ENCODE measurements at regions not wholly inside any gene's neighbourhood (a gene's known extent, or its start where the extent isn't known, plus 50 kb on each side); places are given as distances from the start of the nearest gene placed in this dataset.

GRCh38 chr6:105896052-105896820 lies 189.9 kb upstream of the PRDM1 start:
- TF ChIP-seq ZBTB1 (tag by site-specific recombination; IDR thresholded peaks at IDR 0.05) (no peak), ZNF529 (tag by site-specific recombination; IDR thresholded peaks at IDR 0.05; ENCODE audit: insufficient replicate concordance) (no peak), TCF7L2 (IDR thresholded peaks at IDR 0.05; ENCODE audit: borderline replicate concordance, low read depth, low read length) (no peak), ZNF362 (tag by site-specific recombination; IDR thresholded peaks at IDR 0.05) (no peak), ZNF747 (tag by site-specific recombination; IDR thresholded peaks at IDR 0.05) (no peak), ZNF660 (tag by site-specific recombination; IDR thresholded peaks at IDR 0.05) (no peak), ZNF843 (tag by site-specific recombination; IDR thresholded peaks at IDR 0.05) (no peak)
- TF ChIP-seq, protein P1, sequence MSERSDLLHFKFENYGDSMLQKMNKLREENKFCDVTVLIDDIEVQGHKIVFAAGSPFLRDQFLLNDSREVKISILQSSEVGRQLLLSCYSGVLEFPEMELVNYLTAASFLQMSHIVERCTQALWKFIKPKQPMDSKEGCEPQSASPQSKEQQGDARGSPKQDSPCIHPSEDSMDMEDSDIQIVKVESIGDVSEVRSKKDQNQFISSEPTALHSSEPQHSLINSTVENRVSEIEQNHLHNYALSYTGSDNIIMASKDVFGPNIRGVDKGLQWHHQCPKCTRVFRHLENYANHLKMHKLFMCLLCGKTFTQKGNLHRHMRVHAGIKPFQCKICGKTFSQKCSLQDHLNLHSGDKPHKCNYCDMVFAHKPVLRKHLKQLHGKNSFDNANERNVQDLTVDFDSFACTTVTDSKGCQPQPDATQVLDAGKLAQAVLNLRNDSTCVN (tag by site-specific recombination; optimal IDR thresholded peaks at IDR 0.05) = no peak
- POLR2A ChIA-PET = no interaction called here
- H3K36me3 ChIP-seq (ENCODE audit: control insufficient read depth in 2 of 2, insufficient read depth in 1 of 2, low read length in 2 of 2) = no peaks in the 10 kb centered on the region
- no peak overlapping the region for H3K27ac ChIP-seq (ENCODE audit: extremely low read depth, low read depth, low read length)
- no peak overlapping the region for H3K4me3 ChIP-seq (ENCODE audit: low read depth, low read length)
- CTCF ChIA-PET = no interaction called here
- H3K4me1 ChIP-seq (ENCODE audit: control insufficient read depth, insufficient read depth, low read length) = no peaks in the 10 kb centered on the region
- no peaks in the 10 kb centered on the region for H3K9me3 ChIP-seq (ENCODE audit: control insufficient read depth, insufficient read depth, low read depth, low read length)

DNA sequence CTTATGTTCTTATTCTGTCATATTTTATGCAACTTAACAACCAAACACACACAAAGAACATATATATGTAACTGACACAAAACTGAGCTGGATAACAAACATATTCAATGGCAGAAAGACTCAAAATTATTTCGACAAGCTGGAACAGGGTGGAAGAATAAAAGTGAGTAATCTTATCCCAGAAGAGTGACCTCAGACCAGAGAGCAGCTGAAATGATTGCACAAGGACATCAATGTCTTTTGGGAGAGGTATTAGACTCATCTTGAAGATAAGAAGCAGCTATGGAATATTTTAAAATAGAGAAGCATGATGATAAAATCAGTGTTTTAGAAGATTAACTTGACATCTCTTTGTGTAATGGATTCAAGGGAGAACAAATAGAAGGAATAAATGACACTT lies 191.6 kb upstream of the PRDM1 start:
- Histone ChIP-seq H3K36me3 (ENCODE audit: control insufficient read depth in 2 of 2, insufficient read depth in 1 of 2, low read length in 2 of 2) (no peaks in the 10 kb centered on the region), H3K4me1 (ENCODE audit: control insufficient read depth, insufficient read depth, low read length) (no peaks in the 10 kb centered on the region), H3K9me3 (ENCODE audit: control insufficient read depth, insufficient read depth, low read depth, low read length) (no peaks in the 10 kb centered on the region), H3K27ac (ENCODE audit: extremely low read depth, low read depth, low read length) (no peak overlapping the region), H3K4me3 (ENCODE audit: low read depth, low read length) (no peak overlapping the region)
- TF ChIP-seq ZNF211 (tag by site-specific recombination; IDR thresholded peaks at IDR 0.05; ENCODE audit: low read depth) (no peak), ZNF571 (tag by site-specific recombination; IDR thresholded peaks at IDR 0.05) (no peak), ZBTB20 (tag by site-specific recombination; IDR thresholded peaks at IDR 0.05) (no peak), KLF7 (tag by site-specific recombination; IDR thresholded peaks at IDR 0.05; ENCODE audit: borderline replicate concordance) (no peak), ZNF600 (tag by site-specific recombination; IDR thresholded peaks at IDR 0.05) (no peak), ZNF544 (tag by site-specific recombination; IDR thresholded peaks at IDR 0.05) (no peak)
- TF ChIP-seq, protein P2, sequence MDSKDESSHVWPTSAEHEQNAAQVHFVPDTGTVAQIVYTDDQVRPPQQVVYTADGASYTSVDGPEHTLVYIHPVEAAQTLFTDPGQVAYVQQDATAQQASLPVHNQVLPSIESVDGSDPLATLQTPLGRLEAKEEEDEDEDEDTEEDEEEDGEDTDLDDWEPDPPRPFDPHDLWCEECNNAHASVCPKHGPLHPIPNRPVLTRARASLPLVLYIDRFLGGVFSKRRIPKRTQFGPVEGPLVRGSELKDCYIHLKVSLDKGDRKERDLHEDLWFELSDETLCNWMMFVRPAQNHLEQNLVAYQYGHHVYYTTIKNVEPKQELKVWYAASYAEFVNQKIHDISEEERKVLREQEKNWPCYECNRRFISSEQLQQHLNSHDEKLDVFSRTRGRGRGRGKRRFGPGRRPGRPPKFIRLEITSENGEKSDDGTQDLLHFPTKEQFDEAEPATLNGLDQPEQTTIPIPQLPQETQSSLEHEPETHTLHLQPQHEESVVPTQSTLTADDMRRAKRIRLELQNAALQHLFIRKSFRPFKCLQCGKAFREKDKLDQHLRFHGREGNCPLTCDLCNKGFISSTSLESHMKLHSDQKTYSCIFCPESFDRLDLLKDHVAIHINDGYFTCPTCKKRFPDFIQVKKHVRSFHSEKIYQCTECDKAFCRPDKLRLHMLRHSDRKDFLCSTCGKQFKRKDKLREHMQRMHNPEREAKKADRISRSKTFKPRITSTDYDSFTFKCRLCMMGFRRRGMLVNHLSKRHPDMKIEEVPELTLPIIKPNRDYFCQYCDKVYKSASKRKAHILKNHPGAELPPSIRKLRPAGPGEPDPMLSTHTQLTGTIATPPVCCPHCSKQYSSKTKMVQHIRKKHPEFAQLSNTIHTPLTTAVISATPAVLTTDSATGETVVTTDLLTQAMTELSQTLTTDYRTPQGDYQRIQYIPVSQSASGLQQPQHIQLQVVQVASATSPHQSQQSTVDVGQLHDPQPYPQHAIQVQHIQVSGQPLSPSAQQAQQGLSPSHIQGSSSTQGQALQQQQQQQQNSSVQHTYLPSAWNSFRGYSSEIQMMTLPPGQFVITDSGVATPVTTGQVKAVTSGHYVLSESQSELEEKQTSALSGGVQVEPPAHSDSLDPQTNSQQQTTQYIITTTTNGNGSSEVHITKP (tag by site-specific recombination; IDR thresholded peaks at IDR 0.05) = no peak
- ChIA-PET POLR2A (no interaction called here), CTCF (interaction anchor here (0.9 kb wide), 1 partner anchor 374 kb away, joined by 5 read pairs; no protein-coding TSS in a partner anchor)

- CTCF ChIA-PET = no interaction called here
- POLR2A ChIA-PET = no interaction called here
- Histone ChIP-seq H3K9me3 (ENCODE audit: control insufficient read depth, insufficient read depth, low read depth, low read length) (no peaks in the 10 kb centered on the region), H3K4me3 (ENCODE audit: low read depth, low read length) (no peak overlapping the region), H3K27ac (ENCODE audit: extremely low read depth, low read depth, low read length) (no peak overlapping the region), H3K4me1 (ENCODE audit: control insufficient read depth, insufficient read depth, low read length) (no peaks in the 10 kb centered on the region), H3K36me3 (ENCODE audit: control insufficient read depth in 2 of 2, insufficient read depth in 1 of 2, low read length in 2 of 2) (no peaks in the 10 kb centered on the region)
- TF ChIP-seq ZXDB (tag by site-specific recombination; IDR thresholded peaks at IDR 0.05) (no peak), KLF10 (tag by site-specific recombination; IDR thresholded peaks at IDR 0.05) (no peak), HOXA7 (CRISPR knock-in tag; IDR thresholded peaks at IDR 0.05; ENCODE audit: borderline replicate concordance) (no peak), ZFP69B (tag by site-specific recombination; IDR thresholded peaks at IDR 0.05) (no peak), KLF8 (tag by site-specific recombination; IDR thresholded peaks at IDR 0.05) (no peak), ZNF121 (tag by site-specific recombination; IDR thresholded peaks at IDR 0.05) (no peak), ZEB2 (tag by site-specific recombination; IDR thresholded peaks at IDR 0.05) (no peak), ZNF155 (tag by site-specific recombination; IDR thresholded peaks at IDR 0.05) (no peak), ZNF292 (tag by site-specific recombination; IDR thresholded peaks at IDR 0.05; ENCODE audit: borderline replicate concordance, low read depth) (no peak), ZNF302 (tag by site-specific recombination; IDR thresholded peaks at IDR 0.05; ENCODE audit: low read depth) (no peak), REPIN1 (tag by site-specific recombination; IDR thresholded peaks at IDR 0.05; ENCODE audit: low read depth) (no peak), ZNF23 (tag by site-specific recombination; IDR thresholded peaks at IDR 0.05; ENCODE audit: borderline replicate concordance) (no peak)
Measured at GRCh38 chr6:105893741-105894140, 192.4 kb upstream of the PRDM1 start.
